HCT116 (cell line): ENCODE measurements at regions not wholly inside any gene's neighbourhood (a gene's known extent, or its start where the extent isn't known, plus 50 kb on each side); places are given as distances from the start of the nearest gene placed in this dataset.

Source experiments
- ATAC-seq: fragments of 200-7000 bp; cut with Tn5 transposase; 2 replicates; pipeline ENCODE4 v1.9.1; 2020; ENCODE audit warnings: mild to moderate bottlenecking, moderate library complexity
- BruUV-seq: library from RNA; stranded (reverse); fragments of 400-500 nt; replicated peaks from 2 replicates; lab custom pipeline; 2021; lab: Mats Ljungman, UMichigan
- CTCF ChIA-PET: fragments of 300-600 bp; sonication (Branson Sonifier 250); formaldehyde crosslinking; loops from one replicate; lab custom pipeline; 2021; ENCODE audit warnings: antibody characterized with exemption; lab: Charles Lee
- POLR2A ChIA-PET: fragments of 300-600, 350-600 bp; sonication (Branson Sonifier 250); formaldehyde crosslinking; loops from one replicate; lab custom pipeline; 2021; ENCODE audit warnings: antibody characterized with exemption; lab: Charles Lee
- RAD21 ChIA-PET, 2 experiments: fragments of 300-600 bp; sonication (Branson Sonifier 250); formaldehyde crosslinking; loops; one replicate each; lab custom pipeline; 2023; ENCODE audit warnings: low total read pairs in 2 of 2; ENCODE audit not compliant: uncharacterized antibody in 2 of 2, unreplicated experiment in 2 of 2, low non-redundant PET in 1 of 2; lab: Charles Lee
- DNase-seq: peaks from one replicate; pipeline ENCODE4 v3.0.0-alpha.2; 2010; ENCODE audit warnings: low read depth, low spot score
- H2AFZ ChIP-seq: fragments of 200-600 bp; shearing (Covaris generic), sonication (generic); 2 replicates; pipeline ENCODE4 v1.6.1; 2017; ENCODE audit warnings: low read depth, mixed run types, mixed read lengths, antibody characterized with exemption, low read length; ENCODE audit not compliant: poor library complexity, severe bottlenecking
- H3K27ac ChIP-seq: 2 replicates; pipeline ENCODE4 v1.5.1; 2012; ENCODE audit warnings: low read depth, low read length
- H3K27me3 ChIP-seq: fragments of 200-600 bp; sonication (generic); 2 replicates; pipeline ENCODE4 v1.6.1; 2016; ENCODE audit warnings: mixed run types, low read length, mixed read lengths; ENCODE audit not compliant: insufficient read depth
- H3K36me3 ChIP-seq, 2 experiments: fragments of 200-500 bp in 1 of 2; fragments of 200-600 bp in 1 of 2; sonication (Bioruptor generic) in 1 of 2; sonication (generic) in 1 of 2; 2 replicates each; pipeline versions ENCODE4 v1.5.1 to v1.6.1; 2014 to 2016; ENCODE audit warnings: low read length in 2 of 2, inconsistent platforms in 1 of 2, mixed read lengths in 1 of 2, mixed run types in 1 of 2; ENCODE audit not compliant: insufficient read depth in 2 of 2, control insufficient read depth in 1 of 2
- H3K4me1 ChIP-seq, 2 experiments: fragments of 200-600 bp in 1 of 2; sonication (generic) in 1 of 2; 2 replicates each; pipeline versions ENCODE4 v1.5.1 to v1.6.1; 2012 to 2017; ENCODE audit warnings: low read length in 2 of 2, inconsistent platforms in 1 of 2, mild to moderate bottlenecking in 1 of 2, mixed read lengths in 1 of 2, mixed run types in 1 of 2, moderate library complexity in 1 of 2; ENCODE audit not compliant: insufficient read depth in 2 of 2, control insufficient read depth in 1 of 2
- H3K4me2 ChIP-seq: fragments of 200-600 bp; sonication (generic); 2 replicates; pipeline ENCODE4 v1.6.1; 2017; ENCODE audit warnings: mixed run types, low read length, mixed read lengths
- H3K4me3 ChIP-seq, 2 experiments: fragments of 200-600 bp in 1 of 2; sonication (generic) in 1 of 2; replicated peaks in 1 of 2; 2 replicates each; pipeline ENCODE4 v1.5.1; 2011 to 2016; ENCODE audit warnings: low read length in 2 of 2, control low read depth in 1 of 2, low read depth in 1 of 2, mild to moderate bottlenecking in 1 of 2, mixed read lengths in 1 of 2, mixed run types in 1 of 2
- H3K79me2 ChIP-seq: fragments of 200-600 bp; sonication (generic); 2 replicates; pipeline ENCODE4 v1.6.1; 2017; ENCODE audit warnings: mild to moderate bottlenecking, mixed run types, low read length, moderate library complexity, mixed read lengths; ENCODE audit not compliant: insufficient read depth
- H3K9ac ChIP-seq: fragments of 200-600 bp; sonication (generic); 2 replicates; pipeline ENCODE4 v1.6.1; 2016; ENCODE audit warnings: low read length, mixed read lengths
- H3K9me2 ChIP-seq: fragments of 200-600 bp; sonication (generic), shearing (Covaris generic); 2 replicates; pipeline ENCODE4 v1.6.1; 2017; ENCODE audit warnings: mixed run types, mild to moderate bottlenecking, moderate library complexity; ENCODE audit not compliant: insufficient read depth
- H3K9me3 ChIP-seq, 2 experiments: fragments of 200-500 bp in 1 of 2; fragments of 200-600 bp in 1 of 2; sonication (Bioruptor generic) in 1 of 2; sonication (generic) in 1 of 2; 2 replicates each; pipeline ENCODE4 v1.6.1; 2014 to 2017; ENCODE audit warnings: low read length in 2 of 2, mixed read lengths in 2 of 2, inconsistent platforms in 1 of 2, low read depth in 1 of 2, mild to moderate bottlenecking in 1 of 2, mixed run types in 1 of 2, moderate library complexity in 1 of 2; ENCODE audit not compliant: control insufficient read depth in 1 of 2, insufficient read depth in 1 of 2
- H4K20me1 ChIP-seq: fragments of 200-600 bp; sonication (generic), shearing (Covaris generic); 2 replicates; pipeline ENCODE4 v1.6.1; 2017; ENCODE audit warnings: mixed run types, mild to moderate bottlenecking, moderate library complexity; ENCODE audit not compliant: insufficient read depth
- CBX3 ChIP-seq: IDR thresholded peaks from 2 replicates; pipeline ENCODE4 v1.6.1; 2012; ENCODE audit warnings: low read depth
- CEBPB ChIP-seq: IDR thresholded peaks from 2 replicates; pipeline ENCODE4 v1.6.1; 2012; ENCODE audit warnings: low read depth
- EGR1 ChIP-seq: IDR thresholded peaks from 2 replicates; pipeline ENCODE4 v1.6.1; 2012; ENCODE audit warnings: low read depth
- EZH2 ChIP-seq: fragments of 200-600 bp; sonication (generic); IDR thresholded peaks from 2 replicates; pipeline ENCODE4 v1.6.1; 2017; ENCODE audit warnings: antibody characterized with exemption, mixed run types
- EZH2phosphoT487 ChIP-seq: fragments of 200-600 bp; IDR thresholded peaks from 2 replicates; pipeline ENCODE4 v1.6.1; 2018; ENCODE audit warnings: antibody characterized with exemption, borderline replicate concordance
- FOSL1 ChIP-seq: IDR thresholded peaks from 2 replicates; pipeline ENCODE4 v1.6.1; 2012; ENCODE audit warnings: low read depth
- POLR2A ChIP-seq: IDR thresholded peaks from 2 replicates; pipeline ENCODE4 v1.7.0; 2011; ENCODE audit warnings: borderline replicate concordance; ENCODE audit not compliant: insufficient read depth, insufficient read length; ENCODE audit errors: extremely low read depth
- SRF ChIP-seq: IDR thresholded peaks from 2 replicates; pipeline ENCODE4 v1.6.1; 2012; ENCODE audit warnings: low read depth
- TCF7L2 ChIP-seq: IDR thresholded peaks from 2 replicates; pipeline ENCODE4 v1.7.0; 2011; ENCODE audit warnings: borderline replicate concordance, inconsistent platforms; ENCODE audit not compliant: insufficient read depth, insufficient read length; ENCODE audit errors: extremely low read depth
- YY1 ChIP-seq: IDR thresholded peaks from 2 replicates; pipeline ENCODE4 v1.6.1; 2011; ENCODE audit warnings: low read length, low read depth, moderate library complexity, mild to moderate bottlenecking; ENCODE audit not compliant: insufficient replicate concordance; ENCODE audit errors: extremely low read depth
- ZNF274 ChIP-seq: fragments of 200-500 bp; sonication (Bioruptor generic); IDR thresholded peaks from 2 replicates; pipeline ENCODE4 v1.6.1; 2014; ENCODE audit warnings: mild to moderate bottlenecking, low read depth, low read length, inconsistent platforms
- intact Hi-C: fragments of 100-400 bp; cut with micrococcal nuclease; formaldehyde crosslinking; loops from 2 replicates; pipeline ENCODE4 v1.10.0; 2022
- TF ChIP-seq, protein P1 (sequence below): IDR thresholded peaks from 2 replicates; pipeline ENCODE4 v1.6.1; 2012
- TF ChIP-seq, protein P2 (sequence below): IDR thresholded peaks from 2 replicates; pipeline ENCODE4 v1.6.1; 2012

DNA sequence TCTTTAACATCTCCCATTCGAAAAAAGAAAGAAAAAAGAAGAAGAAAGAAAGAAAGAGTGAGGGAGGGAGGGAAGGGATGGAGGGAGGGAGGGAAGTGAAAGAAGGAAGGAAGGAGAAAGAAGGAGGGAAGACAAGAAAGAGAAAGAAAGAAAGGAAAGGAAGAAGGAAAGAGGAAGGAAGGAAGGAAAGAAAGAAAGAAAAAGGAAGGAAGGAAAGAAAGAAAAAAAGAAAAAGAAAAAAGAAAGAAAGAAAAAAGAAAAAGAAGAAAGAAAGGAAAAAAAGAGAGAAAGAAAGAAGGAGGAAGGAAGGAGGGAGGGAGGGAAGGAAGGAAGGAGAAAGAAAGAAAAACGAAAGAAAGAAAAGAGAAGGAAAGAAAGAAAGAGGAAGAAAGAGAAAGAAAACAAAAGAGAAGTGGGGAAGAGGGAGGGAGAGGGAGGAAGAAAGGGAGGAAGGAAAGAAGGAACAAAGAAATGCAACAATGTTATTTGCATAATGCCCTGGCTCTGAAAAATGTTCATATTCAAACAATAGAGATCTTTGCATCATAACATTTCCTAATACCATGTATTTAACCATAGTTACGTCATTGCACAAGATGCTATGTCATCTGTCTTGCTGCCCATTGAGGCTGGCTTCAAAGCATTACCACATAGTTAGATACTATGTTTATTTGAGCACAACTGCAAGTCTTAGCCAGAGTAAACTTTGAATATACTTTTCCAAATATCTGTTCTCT is 550.6 kb downstream of the DSC3 start:
- TF ChIP-seq, protein P1, sequence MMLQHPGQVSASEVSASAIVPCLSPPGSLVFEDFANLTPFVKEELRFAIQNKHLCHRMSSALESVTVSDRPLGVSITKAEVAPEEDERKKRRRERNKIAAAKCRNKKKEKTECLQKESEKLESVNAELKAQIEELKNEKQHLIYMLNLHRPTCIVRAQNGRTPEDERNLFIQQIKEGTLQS, result no peak
- TF ChIP-seq SRF (no peak), EZH2 (no peak), CBX3 (no peak), YY1 (no peak), FOSL1 (no peak), ZNF274 (no peak), POLR2A (no peak), EGR1 (no peak), TCF7L2 (no peak), CEBPB (no peak), EZH2phosphoT487 (no peak)
- TF ChIP-seq, protein P2, sequence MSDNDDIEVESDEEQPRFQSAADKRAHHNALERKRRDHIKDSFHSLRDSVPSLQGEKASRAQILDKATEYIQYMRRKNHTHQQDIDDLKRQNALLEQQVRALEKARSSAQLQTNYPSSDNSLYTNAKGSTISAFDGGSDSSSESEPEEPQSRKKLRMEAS, result no peak
- BruUV-seq, result no TSS peak
- ChIA-PET POLR2A (no interaction called here), RAD21 (no interaction called here), CTCF (no interaction called here)
- Histone ChIP-seq H2AFZ (no peak overlapping the region), H3K4me2 (no peak overlapping the region), H3K79me2 (no peaks in the 10 kb centered on the region), H3K36me3 (no peaks in the 10 kb centered on the region), H3K4me3 (no peak overlapping the region), H3K9me2 (no peaks in the 10 kb centered on the region), H3K4me1 (no peaks in the 10 kb centered on the region), H3K9ac (no peak overlapping the region), H3K9me3 (no peaks in the 10 kb centered on the region; a peak in 1 of 4 replicates), H3K27ac (no peak overlapping the region), H4K20me1 (no peaks in the 10 kb centered on the region), H3K27me3 (no peaks in the 10 kb centered on the region)
- no peak for DNase-seq
- ATAC-seq, result no peak
- intact Hi-C loops, result no loop called here
